BE2C (cell line): ENCODE measurements at regions not wholly inside any gene's neighbourhood (a gene's known extent, or its start where the extent isn't known, plus 50 kb on each side); places are given as distances from the start of the nearest gene placed in this dataset.

Experiments
- DNase-seq: peaks from one replicate; pipeline ENCODE4 v3.0.0-alpha.2; 2020
- H3K27me3 ChIP-seq: fragments of 250-450 bp; sonication (Bioruptor Pico); 2 replicates; pipeline ENCODE4 v1.5.1; 2020; ENCODE audit warnings: mild to moderate bottlenecking
- H3K36me3 ChIP-seq: fragments of 250-450 bp; sonication (Bioruptor Pico); 2 replicates; pipeline ENCODE4 v1.5.1; 2020; ENCODE audit warnings: mild to moderate bottlenecking
- H3K4me1 ChIP-seq: fragments of 250-450 bp; sonication (Bioruptor Pico); 2 replicates; pipeline ENCODE4 v1.5.1; 2020
- H3K4me3 ChIP-seq: 2 replicates; pipeline ENCODE4 v1.5.1; 2011; ENCODE audit warnings: low read depth, low read length
- H3K9me3 ChIP-seq: fragments of 250-450 bp; sonication (Bioruptor Pico); 2 replicates; pipeline ENCODE4 v1.5.1; 2020
- TF ChIP-seq, protein P1 (sequence below): IDR thresholded peaks from 2 replicates; pipeline ENCODE4 v1.5.1; 2012; ENCODE audit warnings: mild to moderate bottlenecking, low read depth, low read length

DNA sequence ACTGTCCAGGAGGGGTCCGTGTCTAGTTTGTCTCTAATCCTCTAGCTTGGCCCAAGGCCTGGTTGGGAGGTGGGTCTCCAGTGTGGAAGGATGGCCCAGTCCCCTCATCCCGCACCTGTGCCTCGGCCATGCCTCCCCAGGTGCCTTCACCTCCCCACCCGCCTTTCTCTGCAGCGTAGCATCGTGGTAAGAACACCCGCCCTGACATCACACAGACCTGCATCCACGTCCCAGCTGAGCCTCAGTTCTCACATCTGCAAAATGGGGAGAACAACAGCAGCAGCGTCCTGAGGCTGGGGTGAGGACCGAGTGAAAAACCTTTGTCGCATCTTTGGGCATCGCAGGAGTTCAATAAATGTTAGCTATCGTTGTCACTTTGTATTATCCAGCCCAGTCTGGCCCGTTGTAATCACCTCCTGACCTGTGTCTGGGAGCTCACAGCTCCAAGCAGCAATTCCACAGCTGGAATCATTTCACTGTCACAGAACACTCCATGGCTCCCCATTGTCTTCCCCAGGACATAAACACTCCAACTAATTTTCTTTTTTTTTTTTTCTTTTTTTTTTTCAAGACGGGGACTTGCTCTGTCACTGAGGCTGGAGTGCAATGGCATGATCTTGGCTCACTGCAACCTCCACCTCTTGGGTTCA is 181.2 kb upstream of the IER5L start:
- H3K4me3 ChIP-seq, result no peak overlapping the region
- no peaks in the 10 kb centered on the region for H3K27me3 ChIP-seq
- H3K9me3 ChIP-seq, result no peaks in the 10 kb centered on the region; the same call in 1 of the 2 replicates
- no peak for DNase-seq
- H3K4me1 ChIP-seq, result peaks cover 6% of the 10 kb centered on the region
- TF ChIP-seq, protein P1, sequence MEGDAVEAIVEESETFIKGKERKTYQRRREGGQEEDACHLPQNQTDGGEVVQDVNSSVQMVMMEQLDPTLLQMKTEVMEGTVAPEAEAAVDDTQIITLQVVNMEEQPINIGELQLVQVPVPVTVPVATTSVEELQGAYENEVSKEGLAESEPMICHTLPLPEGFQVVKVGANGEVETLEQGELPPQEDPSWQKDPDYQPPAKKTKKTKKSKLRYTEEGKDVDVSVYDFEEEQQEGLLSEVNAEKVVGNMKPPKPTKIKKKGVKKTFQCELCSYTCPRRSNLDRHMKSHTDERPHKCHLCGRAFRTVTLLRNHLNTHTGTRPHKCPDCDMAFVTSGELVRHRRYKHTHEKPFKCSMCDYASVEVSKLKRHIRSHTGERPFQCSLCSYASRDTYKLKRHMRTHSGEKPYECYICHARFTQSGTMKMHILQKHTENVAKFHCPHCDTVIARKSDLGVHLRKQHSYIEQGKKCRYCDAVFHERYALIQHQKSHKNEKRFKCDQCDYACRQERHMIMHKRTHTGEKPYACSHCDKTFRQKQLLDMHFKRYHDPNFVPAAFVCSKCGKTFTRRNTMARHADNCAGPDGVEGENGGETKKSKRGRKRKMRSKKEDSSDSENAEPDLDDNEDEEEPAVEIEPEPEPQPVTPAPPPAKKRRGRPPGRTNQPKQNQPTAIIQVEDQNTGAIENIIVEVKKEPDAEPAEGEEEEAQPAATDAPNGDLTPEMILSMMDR, result no peak
- H3K36me3 ChIP-seq, result no peaks in the 10 kb centered on the region

DNA sequence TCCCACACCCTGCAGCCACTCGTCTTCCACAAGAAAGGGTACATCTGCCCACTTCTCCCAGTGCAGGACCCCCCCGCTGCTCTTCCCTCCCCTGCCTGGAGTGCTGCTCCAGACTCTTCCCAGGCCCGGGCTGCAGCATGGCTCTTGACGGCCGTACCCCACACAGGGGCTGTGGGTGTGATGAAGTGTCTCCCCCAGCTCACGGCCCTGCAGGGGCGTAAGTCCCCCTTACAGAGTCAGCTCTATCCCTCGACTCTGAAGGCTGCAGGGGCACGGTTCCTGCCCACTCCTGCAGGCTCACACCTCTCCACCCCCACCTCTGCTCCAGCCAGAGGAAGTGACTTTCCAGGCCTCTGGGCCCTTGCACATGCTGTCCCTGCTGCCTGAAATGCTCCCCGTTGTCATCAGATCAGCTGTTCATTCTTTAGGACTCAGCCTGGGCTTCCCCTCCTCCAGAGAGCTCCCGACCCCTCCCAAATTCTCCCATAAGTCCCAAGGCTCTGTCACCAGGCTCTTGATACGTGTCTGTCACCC is 180.6 kb upstream of the IER5L start:
- Histone ChIP-seq H3K4me1 (peaks cover 6% of the 10 kb centered on the region), H3K36me3 (no peaks in the 10 kb centered on the region), H3K9me3 (no peaks in the 10 kb centered on the region; the same call in 1 of the 2 replicates), H3K27me3 (no peaks in the 10 kb centered on the region), H3K4me3 (no peak overlapping the region)
- TF ChIP-seq, protein P1, result no peak
- DNase-seq, result no peak

DNA sequence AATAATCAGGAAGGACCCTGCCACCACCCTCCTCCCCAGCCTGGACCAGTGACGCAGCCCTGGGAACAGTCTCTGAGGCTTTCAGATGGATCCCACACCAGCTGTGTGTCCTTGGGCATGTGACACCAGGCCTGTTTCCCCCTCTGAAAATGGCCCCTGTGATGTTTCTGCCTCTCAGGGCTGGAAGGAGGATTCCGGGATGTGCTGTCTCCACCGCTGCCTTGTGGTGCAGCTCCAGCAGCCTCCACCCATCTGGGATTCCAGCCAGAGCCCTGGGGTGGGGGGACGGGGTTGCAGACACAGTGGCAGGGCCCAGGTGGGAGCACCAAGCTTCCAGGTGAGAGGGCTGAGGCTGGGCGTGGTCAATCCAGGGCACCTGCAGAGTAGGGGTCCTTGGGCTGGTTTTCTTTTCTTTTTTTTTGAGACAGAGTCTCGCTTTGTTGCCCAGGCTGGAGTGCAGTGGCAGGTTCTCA is 179.7 kb upstream of the IER5L start:
- peaks cover 8% of the 10 kb centered on the region for H3K4me1 ChIP-seq
- no peak overlapping the region for H3K4me3 ChIP-seq
- TF ChIP-seq, protein P1, result no peak
- no peak for DNase-seq
- no peaks in the 10 kb centered on the region for H3K36me3 ChIP-seq
- no peaks in the 10 kb centered on the region; the same call in 1 of the 2 replicates for H3K9me3 ChIP-seq
- H3K27me3 ChIP-seq, result no peaks in the 10 kb centered on the region

DNA sequence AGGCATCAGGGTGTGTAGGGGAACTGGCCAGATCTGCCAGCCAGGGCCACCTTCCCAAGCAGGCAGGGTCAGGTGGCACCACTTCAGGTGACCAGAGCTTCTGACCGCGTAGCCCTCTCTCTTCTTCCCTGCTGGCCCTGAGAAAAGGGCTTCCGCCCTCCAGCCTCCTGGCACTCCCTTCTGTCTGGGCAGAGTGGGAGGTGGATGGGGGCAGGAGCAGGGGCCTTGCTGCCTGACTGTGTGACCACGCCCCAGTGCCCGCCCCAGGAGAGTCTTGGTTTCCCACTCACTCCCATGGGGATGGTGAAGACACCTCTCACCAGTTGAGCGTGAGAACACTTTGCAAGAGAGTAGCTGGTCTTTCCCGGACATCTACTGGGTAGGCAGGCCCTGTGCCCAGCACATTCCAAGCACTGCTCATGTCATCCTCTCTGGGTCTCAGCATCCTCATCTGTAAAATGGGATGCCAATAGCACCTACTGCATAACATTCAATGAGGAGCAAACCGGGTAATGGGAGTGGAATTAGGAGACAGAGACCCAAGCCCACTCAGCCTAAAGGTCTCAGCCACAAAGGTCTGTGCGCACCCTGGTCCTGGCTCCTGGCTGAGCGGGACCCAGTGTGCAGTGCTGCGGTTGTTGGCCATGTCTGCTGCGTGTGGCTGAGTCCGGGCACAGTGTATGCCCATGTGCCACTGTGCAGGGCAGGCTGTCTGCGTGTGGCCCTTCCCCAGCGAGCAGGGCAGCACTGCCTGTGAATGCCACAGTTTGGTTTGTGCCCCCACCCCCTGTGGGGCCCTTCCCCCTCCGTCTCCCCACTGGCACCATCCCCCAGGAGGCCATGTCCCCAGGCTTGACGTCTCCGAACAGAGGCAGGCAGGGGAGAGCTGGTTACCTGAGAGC is 179.1 kb upstream of the IER5L start:
- Histone ChIP-seq H3K9me3 (no peaks in the 10 kb centered on the region; the same call in 1 of the 2 replicates), H3K4me1 (peaks cover 7% of the 10 kb centered on the region), H3K4me3 (no peak overlapping the region), H3K27me3 (no peaks in the 10 kb centered on the region), H3K36me3 (no peaks in the 10 kb centered on the region)
- TF ChIP-seq, protein P1, result no peak
- DNase-seq, result no peak

DNA sequence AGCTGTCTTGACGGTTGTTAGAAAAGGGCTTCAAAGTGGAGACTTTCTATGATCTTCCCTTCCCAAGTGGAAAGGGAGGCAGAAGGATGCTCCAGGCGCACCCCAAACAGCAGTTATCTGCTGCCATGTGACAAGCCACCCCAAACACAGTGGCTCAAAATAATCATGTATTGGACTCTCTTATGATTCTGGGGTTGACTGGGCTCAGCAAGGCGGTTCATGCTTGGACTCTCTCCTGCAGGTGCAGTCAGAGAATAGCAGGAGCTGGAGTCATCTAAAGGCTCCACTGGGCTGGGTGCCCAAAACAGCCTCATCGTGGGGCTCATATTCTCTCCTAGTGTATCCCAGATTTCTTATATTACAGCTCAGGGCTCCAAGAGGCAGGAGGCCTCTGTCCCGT is 177.6 kb upstream of the IER5L start:
- no peaks in the 10 kb centered on the region for H3K27me3 ChIP-seq
- peaks cover 6% of the 10 kb centered on the region for H3K4me1 ChIP-seq
- no peak overlapping the region for H3K4me3 ChIP-seq
- TF ChIP-seq, protein P1, result no peak
- no peaks in the 10 kb centered on the region; the same call in 1 of the 2 replicates for H3K9me3 ChIP-seq
- no peaks in the 10 kb centered on the region for H3K36me3 ChIP-seq
- DNase-seq, result no peak
